Kidney epithelial cell (primary cell): ENCODE measurements at regions not wholly inside any gene's neighbourhood (a gene's known extent, or its start where the extent isn't known, plus 50 kb on each side); places are given as distances from the start of the nearest gene placed in this dataset.
"Not testable (repeated sequence)": the region's sequence is repeated elsewhere in the genome, so short reads cannot be mapped to it uniquely, and the experiment has no call there.

ENCODE experiments used
- DNase-seq: peaks from one replicate; pipeline ENCODE4 v3.0.0-alpha.2; 2010; ENCODE audit warnings: low read depth
- H3K27me3 ChIP-seq: 2 replicates; pipeline ENCODE4 v1.6.0; 2011; ENCODE audit warnings: low read length; ENCODE audit not compliant: control insufficient read depth, insufficient read depth
- H3K36me3 ChIP-seq: 2 replicates; pipeline ENCODE4 v1.5.1; 2011; ENCODE audit warnings: low read length; ENCODE audit not compliant: control insufficient read depth, insufficient read depth
- H3K4me3 ChIP-seq: 2 replicates; pipeline ENCODE4 v1.5.1; 2011; ENCODE audit warnings: low read depth, mild to moderate bottlenecking, control low read depth, low read length
- TF ChIP-seq, protein P1 (sequence below): IDR thresholded peaks from 2 replicates; pipeline ENCODE4 v1.5.1; 2011; ENCODE audit warnings: mild to moderate bottlenecking, moderate library complexity, low read length, control low read depth, inconsistent platforms; ENCODE audit not compliant: insufficient read depth, poor library complexity, severe bottlenecking

DNA sequence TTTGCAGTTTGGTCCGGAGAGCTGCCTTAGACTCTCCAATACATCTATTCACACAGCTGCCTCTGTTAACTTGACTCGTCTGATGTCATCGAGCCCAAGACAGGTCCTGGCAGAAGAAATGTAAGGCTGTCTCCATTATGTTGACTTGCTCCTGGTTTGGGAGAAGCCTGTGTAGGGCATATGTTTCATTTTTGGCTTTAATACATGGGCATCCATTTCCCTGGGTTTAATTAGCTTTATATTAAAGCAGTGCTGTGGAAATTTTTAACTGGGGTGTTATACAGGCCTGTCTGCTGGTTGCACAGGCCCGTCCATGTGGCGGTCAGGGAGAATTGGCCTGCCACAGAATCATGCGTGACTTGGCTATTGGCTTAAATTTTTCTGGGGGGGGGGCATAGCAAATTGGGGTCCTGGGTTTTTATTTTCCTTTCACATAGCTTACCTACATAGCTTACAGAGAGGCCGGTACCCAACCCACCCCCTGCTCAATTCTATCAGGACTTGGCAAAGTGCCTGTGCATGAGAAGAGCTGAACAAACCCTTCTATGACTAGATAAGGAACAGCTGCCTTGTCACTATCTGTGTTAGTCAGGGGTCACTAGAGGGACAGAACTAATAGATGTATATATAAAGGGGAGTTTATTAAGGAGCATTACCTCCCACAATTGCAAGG, 123.5 kb upstream of the WDR1 start:
- no peaks in the 10 kb centered on the region for H3K27me3 ChIP-seq
- DNase-seq, result no peak
- TF ChIP-seq, protein P1, sequence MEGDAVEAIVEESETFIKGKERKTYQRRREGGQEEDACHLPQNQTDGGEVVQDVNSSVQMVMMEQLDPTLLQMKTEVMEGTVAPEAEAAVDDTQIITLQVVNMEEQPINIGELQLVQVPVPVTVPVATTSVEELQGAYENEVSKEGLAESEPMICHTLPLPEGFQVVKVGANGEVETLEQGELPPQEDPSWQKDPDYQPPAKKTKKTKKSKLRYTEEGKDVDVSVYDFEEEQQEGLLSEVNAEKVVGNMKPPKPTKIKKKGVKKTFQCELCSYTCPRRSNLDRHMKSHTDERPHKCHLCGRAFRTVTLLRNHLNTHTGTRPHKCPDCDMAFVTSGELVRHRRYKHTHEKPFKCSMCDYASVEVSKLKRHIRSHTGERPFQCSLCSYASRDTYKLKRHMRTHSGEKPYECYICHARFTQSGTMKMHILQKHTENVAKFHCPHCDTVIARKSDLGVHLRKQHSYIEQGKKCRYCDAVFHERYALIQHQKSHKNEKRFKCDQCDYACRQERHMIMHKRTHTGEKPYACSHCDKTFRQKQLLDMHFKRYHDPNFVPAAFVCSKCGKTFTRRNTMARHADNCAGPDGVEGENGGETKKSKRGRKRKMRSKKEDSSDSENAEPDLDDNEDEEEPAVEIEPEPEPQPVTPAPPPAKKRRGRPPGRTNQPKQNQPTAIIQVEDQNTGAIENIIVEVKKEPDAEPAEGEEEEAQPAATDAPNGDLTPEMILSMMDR, result no peak
- no peaks in the 10 kb centered on the region for H3K36me3 ChIP-seq
- no peak overlapping the region for H3K4me3 ChIP-seq

DNA sequence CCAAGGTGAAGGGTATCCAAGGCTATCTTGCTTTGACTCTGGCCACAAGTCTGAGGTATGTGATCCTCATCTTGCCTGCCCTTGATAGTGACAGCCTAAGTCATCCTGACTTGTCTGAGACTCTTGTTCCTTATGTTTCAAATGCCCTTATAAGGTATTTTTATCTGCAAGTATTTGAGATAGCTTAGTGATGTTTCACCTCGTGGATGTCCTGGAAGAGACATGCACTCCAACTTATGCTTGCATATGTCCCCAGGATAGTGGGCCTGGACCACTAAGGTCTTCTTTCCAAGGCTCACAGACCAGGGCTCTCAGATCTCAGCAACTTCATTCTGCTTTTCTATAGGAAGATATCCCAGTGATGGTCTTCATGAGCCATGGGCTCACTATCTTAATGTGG, 120.5 kb upstream of the WDR1 start:
- H3K4me3 ChIP-seq, result no peak overlapping the region
- TF ChIP-seq, protein P1, result no peak

DNA sequence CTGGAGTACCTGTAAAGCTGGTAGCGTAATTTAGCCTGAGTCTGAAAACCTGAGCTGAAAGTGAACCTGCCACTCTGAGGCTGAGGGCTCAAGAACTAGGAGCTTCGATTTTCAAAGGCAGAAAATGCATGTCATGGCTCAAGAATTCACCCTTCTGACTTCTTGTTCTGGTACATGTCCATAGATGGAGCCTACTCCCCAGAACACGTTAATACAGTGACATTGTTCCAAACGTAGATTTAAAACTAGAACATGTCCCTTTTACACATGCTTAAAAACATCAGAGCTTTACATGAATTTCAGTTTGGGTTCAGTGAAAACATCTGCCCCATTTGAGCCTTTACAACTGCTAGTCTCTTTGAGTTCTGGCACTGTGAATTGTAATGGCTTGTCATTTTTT, 115.5 kb upstream of the WDR1 start:
- TF ChIP-seq, protein P1, result no peak
- no peak for DNase-seq
- Histone ChIP-seq H3K4me3 (no peak overlapping the region), H3K36me3 (no peaks in the 10 kb centered on the region), H3K27me3 (no peaks in the 10 kb centered on the region)

More for the DNA sequence above, 120.5 kb upstream of the WDR1 start:
- H3K36me3 ChIP-seq, result no peaks in the 10 kb centered on the region
- no peak for DNase-seq
- H3K27me3 ChIP-seq, result no peaks in the 10 kb centered on the region

DNA sequence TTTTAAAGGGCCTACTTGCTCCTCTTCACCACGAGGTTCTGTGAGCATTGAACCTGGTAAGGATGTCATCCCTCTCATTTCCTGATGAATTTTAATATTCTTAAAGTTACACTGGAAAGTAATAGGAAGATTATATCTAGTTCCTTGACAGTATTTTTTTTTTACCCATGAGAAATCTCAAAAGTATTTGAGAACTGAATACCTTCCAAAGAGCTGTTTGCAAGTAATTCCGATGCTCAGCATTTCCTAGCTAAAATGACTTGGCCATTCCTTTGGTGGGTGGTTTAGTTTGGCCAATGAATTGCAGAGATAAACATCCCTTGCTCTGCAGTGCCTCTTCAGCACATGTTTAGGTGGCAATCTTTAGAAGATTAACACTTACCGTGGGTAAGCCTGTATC, 110.2 kb upstream of the WDR1 start:
- TF ChIP-seq, protein P1, result no peak
- H3K4me3 ChIP-seq, result no peak overlapping the region
- H3K27me3 ChIP-seq, result no peaks in the 10 kb centered on the region
- DNase-seq, result no peak
- no peaks in the 10 kb centered on the region for H3K36me3 ChIP-seq

DNA sequence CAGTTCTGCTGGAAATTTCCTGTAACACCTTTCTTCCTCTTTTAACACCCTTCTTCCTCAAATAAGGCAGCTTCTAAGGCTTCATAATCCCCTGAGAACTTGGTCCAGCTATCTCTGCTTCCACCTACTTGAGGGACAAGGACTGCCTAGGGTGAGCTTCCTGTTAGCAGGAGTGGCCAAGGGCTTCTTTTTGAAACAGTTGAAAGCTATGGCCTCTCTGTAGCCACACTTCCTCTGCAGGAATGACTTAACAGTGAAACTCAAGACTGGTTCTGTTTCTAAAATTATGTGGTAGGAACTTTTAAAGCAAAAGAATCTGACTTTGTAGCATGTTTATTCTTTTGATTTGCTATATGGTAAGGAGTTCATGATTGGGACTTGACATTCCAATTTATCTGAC, 108.5 kb upstream of the WDR1 start:
- DNase-seq, result no peak
- Histone ChIP-seq H3K36me3 (no peaks in the 10 kb centered on the region), H3K27me3 (no peaks in the 10 kb centered on the region), H3K4me3 (no peak overlapping the region)
- TF ChIP-seq, protein P1, result no peak

GRCh38 chr4:10223782-10224181, 107.2 kb upstream of the WDR1 start:
- Histone ChIP-seq H3K36me3 (no peaks in the 10 kb centered on the region), H3K27me3 (no peaks in the 10 kb centered on the region), H3K4me3 (no peak overlapping the region)
- DNase-seq, result no peak
- TF ChIP-seq, protein P1, result no peak

GRCh38 chr4:10213481-10213880, 96.9 kb upstream of the WDR1 start:
- H3K27me3 ChIP-seq, DNase-seq, H3K36me3 ChIP-seq, H3K4me3 ChIP-seq: not testable (repeated sequence)
